A673 (cell line): ENCODE measurements at regions not wholly inside any gene's neighbourhood (a gene's known extent, or its start where the extent isn't known, plus 50 kb on each side); places are given as distances from the start of the nearest gene placed in this dataset.

Experiments
- BruUV-seq: library from RNA; stranded (reverse); fragments of 400-500 nt; replicated peaks from 2 replicates; lab custom pipeline; 2021; lab: Mats Ljungman, UMichigan
- CTCF ChIA-PET: fragments of 300-600 bp; sonication (Branson Sonifier 250); formaldehyde crosslinking; loops from one replicate; lab custom pipeline; 2022; ENCODE audit warnings: antibody characterized with exemption; lab: Charles Lee
- POLR2A ChIA-PET: fragments of 300-600 bp; sonication (Branson Sonifier 250); formaldehyde crosslinking; loops from one replicate; lab custom pipeline; 2022; ENCODE audit warnings: antibody characterized with exemption; ENCODE audit not compliant: low non-redundant PET; lab: Charles Lee
- DNase-seq: peaks from one replicate; pipeline ENCODE4 v3.0.0-alpha.2; 2015; ENCODE audit warnings: low spot score
- H3K27ac ChIP-seq: fragments of 200-600 bp; sonication (generic); 2 replicates; pipeline ENCODE4 v1.5.1; 2016; ENCODE audit warnings: mixed run types, low read depth, mild to moderate bottlenecking, mixed read lengths, antibody characterized with exemption, low read length; ENCODE audit not compliant: poor library complexity, severe bottlenecking
- H3K27me3 ChIP-seq: fragments of 200-600 bp; sonication (generic); replicated peaks from 2 replicates; pipeline ENCODE4 v1.6.1; 2017; ENCODE audit warnings: mixed run types, low read depth, mild to moderate bottlenecking, mixed read lengths, antibody characterized with exemption, low read length; ENCODE audit not compliant: insufficient read depth, poor library complexity
- H3K36me3 ChIP-seq: fragments of 200-600 bp; sonication (generic); 2 replicates; pipeline ENCODE4 v1.6.1; 2016; ENCODE audit warnings: mixed run types, mild to moderate bottlenecking, mixed read lengths, antibody characterized with exemption, low read length; ENCODE audit not compliant: insufficient read depth, poor library complexity, severe bottlenecking
- H3K4me1 ChIP-seq: fragments of 200-600 bp; sonication (generic); 2 replicates; pipeline ENCODE4 v1.6.1; 2017; ENCODE audit warnings: mixed run types, mild to moderate bottlenecking, mixed read lengths, antibody characterized with exemption, low read length; ENCODE audit not compliant: insufficient read depth, poor library complexity, severe bottlenecking
- H3K4me3 ChIP-seq: fragments of 200-600 bp; sonication (generic); 2 replicates; pipeline ENCODE4 v1.5.1; 2016; ENCODE audit warnings: low read depth, mixed run types, mild to moderate bottlenecking, mixed read lengths, low read length; ENCODE audit not compliant: poor library complexity, severe bottlenecking
- H3K9me3 ChIP-seq: fragments of 200-600 bp; sonication (generic); 2 replicates; pipeline ENCODE4 v1.6.1; 2016; ENCODE audit warnings: mixed run types, low read depth, mild to moderate bottlenecking, mixed read lengths, antibody characterized with exemption, low read length; ENCODE audit not compliant: poor library complexity, severe bottlenecking
- EZH2 ChIP-seq: fragments of 200-600 bp; sonication (generic); IDR thresholded peaks from 2 replicates; pipeline ENCODE4 v1.6.1; 2017; ENCODE audit warnings: borderline replicate concordance, low read depth, mild to moderate bottlenecking, mixed read lengths, antibody characterized with exemption, low read length; ENCODE audit not compliant: poor library complexity, severe bottlenecking
- intact Hi-C: fragments of 100-400 bp; cut with micrococcal nuclease; formaldehyde crosslinking; loops from one replicate; pipeline ENCODE4 v1.10.0; 2022; ENCODE audit not compliant: unreplicated experiment
- TF ChIP-seq, protein P1 (sequence below): fragments of 300-800, 200-600 bp; sonication (generic); conservative IDR thresholded peaks from 2 replicates; pipeline ENCODE4 v1.5.1; 2017; ENCODE audit warnings: low read depth, mild to moderate bottlenecking, antibody characterized with exemption, low read length, moderate library complexity, mixed read lengths

DNA sequence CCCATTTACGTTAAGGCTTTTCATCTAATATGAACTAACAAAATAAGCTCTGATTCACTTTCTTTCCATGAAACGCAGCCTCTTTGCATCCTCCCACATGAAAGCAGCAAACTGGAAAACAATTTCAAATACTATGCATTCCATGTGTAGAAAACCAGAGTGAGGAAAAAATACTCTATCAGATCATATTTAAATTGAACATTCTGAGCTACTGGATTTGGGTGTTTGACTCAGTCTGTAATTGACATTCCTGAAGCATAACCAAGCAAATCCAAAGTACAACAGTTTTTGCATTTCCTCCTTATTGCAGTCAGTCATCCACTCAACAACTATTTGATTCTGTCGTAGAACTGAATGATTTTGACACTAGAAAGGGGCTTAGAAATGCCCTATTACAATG lies 399.1 kb upstream of the NMUR2 start:
- no peaks in the 10 kb centered on the region for H3K27me3 ChIP-seq
- H3K4me1 ChIP-seq: no peaks in the 10 kb centered on the region
- no TSS peak for BruUV-seq
- H3K9me3 ChIP-seq: no peaks in the 10 kb centered on the region
- H3K27ac ChIP-seq: no peak overlapping the region
- intact Hi-C loops: no loop called here
- DNase-seq: no peak
- CTCF ChIA-PET: no interaction called here
- TF ChIP-seq, protein P1, sequence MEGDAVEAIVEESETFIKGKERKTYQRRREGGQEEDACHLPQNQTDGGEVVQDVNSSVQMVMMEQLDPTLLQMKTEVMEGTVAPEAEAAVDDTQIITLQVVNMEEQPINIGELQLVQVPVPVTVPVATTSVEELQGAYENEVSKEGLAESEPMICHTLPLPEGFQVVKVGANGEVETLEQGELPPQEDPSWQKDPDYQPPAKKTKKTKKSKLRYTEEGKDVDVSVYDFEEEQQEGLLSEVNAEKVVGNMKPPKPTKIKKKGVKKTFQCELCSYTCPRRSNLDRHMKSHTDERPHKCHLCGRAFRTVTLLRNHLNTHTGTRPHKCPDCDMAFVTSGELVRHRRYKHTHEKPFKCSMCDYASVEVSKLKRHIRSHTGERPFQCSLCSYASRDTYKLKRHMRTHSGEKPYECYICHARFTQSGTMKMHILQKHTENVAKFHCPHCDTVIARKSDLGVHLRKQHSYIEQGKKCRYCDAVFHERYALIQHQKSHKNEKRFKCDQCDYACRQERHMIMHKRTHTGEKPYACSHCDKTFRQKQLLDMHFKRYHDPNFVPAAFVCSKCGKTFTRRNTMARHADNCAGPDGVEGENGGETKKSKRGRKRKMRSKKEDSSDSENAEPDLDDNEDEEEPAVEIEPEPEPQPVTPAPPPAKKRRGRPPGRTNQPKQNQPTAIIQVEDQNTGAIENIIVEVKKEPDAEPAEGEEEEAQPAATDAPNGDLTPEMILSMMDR: no peak
- TF ChIP-seq EZH2: no peak
- POLR2A ChIA-PET: no interaction called here
- no peak overlapping the region for H3K4me3 ChIP-seq
- no peaks in the 10 kb centered on the region for H3K36me3 ChIP-seq

DNA sequence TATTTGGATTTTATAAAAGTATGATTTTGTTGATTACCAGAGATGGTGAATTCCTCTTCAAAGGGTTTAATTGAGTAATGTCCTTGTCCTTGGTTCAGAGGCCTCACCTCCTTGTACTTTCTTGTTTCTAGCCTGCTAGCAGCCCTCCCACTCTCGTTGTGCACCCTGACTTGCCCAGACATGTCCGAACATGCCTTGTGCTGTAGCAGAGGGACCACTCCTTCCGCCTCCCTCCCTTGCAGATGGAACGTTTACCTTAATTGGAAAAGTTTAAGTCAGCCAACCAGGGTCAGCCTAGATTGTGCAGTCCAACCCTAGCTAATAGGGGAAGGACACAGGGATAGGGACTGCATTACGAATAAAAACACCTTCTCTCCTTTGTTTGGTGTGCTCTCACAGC lies 406.9 kb upstream of the NMUR2 start:
- no peak overlapping the region for H3K27ac ChIP-seq
- TF ChIP-seq, protein P1: no peak

DNA sequence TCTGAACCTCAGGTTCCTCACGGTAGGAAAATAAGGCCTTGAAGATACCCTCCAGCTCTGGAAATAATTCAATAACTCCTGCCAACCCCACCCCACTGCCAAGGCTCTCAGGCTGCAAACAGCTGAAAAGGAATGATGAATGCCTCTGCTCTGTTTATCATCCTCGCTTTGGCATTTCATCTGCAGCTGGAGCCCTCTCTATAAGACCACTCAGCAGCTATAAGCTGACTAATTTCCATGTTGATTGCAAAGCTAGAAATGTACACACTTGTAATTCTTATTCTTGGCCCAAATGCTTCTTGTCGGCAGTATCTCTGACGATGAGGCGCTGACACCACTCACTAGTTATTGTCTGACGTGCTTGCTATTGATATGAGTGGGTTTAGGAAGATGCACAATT lies 408.4 kb upstream of the NMUR2 start:
- Histone ChIP-seq H3K36me3 (no peaks in the 10 kb centered on the region), H3K27me3 (no peaks in the 10 kb centered on the region), H3K9me3 (no peaks in the 10 kb centered on the region), H3K4me3 (no peak overlapping the region), H3K4me1 (no peaks in the 10 kb centered on the region), H3K27ac (no peak overlapping the region)
- TF ChIP-seq, protein P1: no peak
- no peak for TF ChIP-seq EZH2
- CTCF ChIA-PET: no interaction called here
- BruUV-seq: no TSS peak
- intact Hi-C loops: loop anchor here (10.0 kb wide), 1 partner anchor 331 kb away; no protein-coding TSS in a partner anchor
- POLR2A ChIA-PET: no interaction called here
- no peak for DNase-seq

More for the DNA sequence above, 406.9 kb upstream of the NMUR2 start:
- no peak for DNase-seq
- no peaks in the 10 kb centered on the region for H3K4me1 ChIP-seq
- POLR2A ChIA-PET: no interaction called here
- BruUV-seq: no TSS peak
- intact Hi-C loops: loop anchor here (10.0 kb wide), 1 partner anchor 333 kb away; no protein-coding TSS in a partner anchor
- no peaks in the 10 kb centered on the region for H3K27me3 ChIP-seq
- H3K4me3 ChIP-seq: no peak overlapping the region
- no peaks in the 10 kb centered on the region for H3K36me3 ChIP-seq
- CTCF ChIA-PET: no interaction called here
- H3K9me3 ChIP-seq: no peaks in the 10 kb centered on the region
